Smooth muscle cell (in vitro differentiated cells): ENCODE measurements at regions not wholly inside any gene's neighbourhood (a gene's known extent, or its start where the extent isn't known, plus 50 kb on each side); places are given as distances from the start of the nearest gene placed in this dataset.

Experiments used
- DNase-seq: peaks from one replicate; lab custom pipeline; 2025; ENCODE audit not compliant: unreplicated experiment; lab: John Stamatoyannopoulos, UW
- H2AFZ ChIP-seq: fragments of 200-600 bp; sonication (generic); 2 replicates; pipeline ENCODE4 v1.6.0; 2016; ENCODE audit warnings: antibody characterized with exemption, low read depth, mild to moderate bottlenecking
- H3F3A ChIP-seq: fragments of 200-600 bp; sonication (generic); 2 replicates; pipeline ENCODE4 v1.6.0; 2017; ENCODE audit warnings: antibody characterized with exemption, low read depth
- H3K27ac ChIP-seq: fragments of 200-600 bp; sonication (generic); 2 replicates; pipeline ENCODE4 v1.5.1; 2016; ENCODE audit warnings: low read depth, mild to moderate bottlenecking
- H3K27me3 ChIP-seq: fragments of 200-600 bp; sonication (generic); 2 replicates; pipeline ENCODE4 v1.6.1; 2016; ENCODE audit warnings: low read depth, mild to moderate bottlenecking
- H3K36me3 ChIP-seq: fragments of 200-600 bp; sonication (generic); 2 replicates; pipeline ENCODE4 v1.5.1; 2016; ENCODE audit warnings: low read depth
- H3K4me1 ChIP-seq: fragments of 200-600 bp; sonication (generic); 2 replicates; pipeline ENCODE4 v1.5.1; 2016; ENCODE audit warnings: low read depth
- H3K4me2 ChIP-seq: fragments of 200-600 bp; sonication (generic); 2 replicates; pipeline ENCODE4 v1.6.0; 2016; ENCODE audit warnings: mild to moderate bottlenecking
- H3K4me3 ChIP-seq: fragments of 200-600 bp; sonication (generic); 2 replicates; pipeline ENCODE4 v1.5.1; 2016; ENCODE audit warnings: mild to moderate bottlenecking
- H3K79me2 ChIP-seq: fragments of 200-600 bp; sonication (generic); 2 replicates; pipeline ENCODE4 v1.6.0; 2016; ENCODE audit warnings: low read depth, mild to moderate bottlenecking
- H3K9ac ChIP-seq: fragments of 200-600 bp; sonication (generic); 2 replicates; pipeline ENCODE4 v1.6.0; 2016; ENCODE audit warnings: low read depth
- H3K9me3 ChIP-seq: fragments of 200-600 bp; sonication (generic); replicated peaks from 2 replicates; pipeline ENCODE4 v1.5.1; 2016; ENCODE audit warnings: low read depth
- H4K20me1 ChIP-seq: fragments of 200-600 bp; sonication (generic); 2 replicates; pipeline ENCODE4 v1.6.0; 2016; ENCODE audit warnings: low read depth
- WGBS: methylation state at CpG from one replicate; pipeline ENCODE4 v1.1.7; 2016; ENCODE audit warnings: low lambda C conversion rate; 5-methylcytosine and 5-hydroxymethylcytosine counted together
- TF ChIP-seq, protein P1 (sequence below): fragments of 200-600 bp; sonication (generic); IDR thresholded peaks from 2 replicates; pipeline ENCODE4 v1.5.1; 2017; ENCODE audit warnings: borderline replicate concordance, mild to moderate bottlenecking, antibody characterized with exemption; ENCODE audit not compliant: insufficient read depth, poor library complexity, severe bottlenecking

GRCh38 chr2:138190999-138191398, 226.7 kb downstream of the HNMT start:
- DNase-seq, result no peak
- 92% methylated on average over 2 of the region's 2 CpGs for WGBS
- H3K79me2 ChIP-seq, result no peaks in the 10 kb centered on the region
- H3K4me1 ChIP-seq, result no peaks in the 10 kb centered on the region
- no peak overlapping the region for H3K27ac ChIP-seq
- H3K4me3 ChIP-seq, result no peak overlapping the region
- TF ChIP-seq, protein P1, sequence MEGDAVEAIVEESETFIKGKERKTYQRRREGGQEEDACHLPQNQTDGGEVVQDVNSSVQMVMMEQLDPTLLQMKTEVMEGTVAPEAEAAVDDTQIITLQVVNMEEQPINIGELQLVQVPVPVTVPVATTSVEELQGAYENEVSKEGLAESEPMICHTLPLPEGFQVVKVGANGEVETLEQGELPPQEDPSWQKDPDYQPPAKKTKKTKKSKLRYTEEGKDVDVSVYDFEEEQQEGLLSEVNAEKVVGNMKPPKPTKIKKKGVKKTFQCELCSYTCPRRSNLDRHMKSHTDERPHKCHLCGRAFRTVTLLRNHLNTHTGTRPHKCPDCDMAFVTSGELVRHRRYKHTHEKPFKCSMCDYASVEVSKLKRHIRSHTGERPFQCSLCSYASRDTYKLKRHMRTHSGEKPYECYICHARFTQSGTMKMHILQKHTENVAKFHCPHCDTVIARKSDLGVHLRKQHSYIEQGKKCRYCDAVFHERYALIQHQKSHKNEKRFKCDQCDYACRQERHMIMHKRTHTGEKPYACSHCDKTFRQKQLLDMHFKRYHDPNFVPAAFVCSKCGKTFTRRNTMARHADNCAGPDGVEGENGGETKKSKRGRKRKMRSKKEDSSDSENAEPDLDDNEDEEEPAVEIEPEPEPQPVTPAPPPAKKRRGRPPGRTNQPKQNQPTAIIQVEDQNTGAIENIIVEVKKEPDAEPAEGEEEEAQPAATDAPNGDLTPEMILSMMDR, result no peak
- H2AFZ ChIP-seq, result no peak overlapping the region
- no peaks in the 10 kb centered on the region for H3F3A ChIP-seq
- no peak overlapping the region for H3K9ac ChIP-seq
- no peaks in the 10 kb centered on the region for H3K9me3 ChIP-seq
- H4K20me1 ChIP-seq, result no peaks in the 10 kb centered on the region
- H3K36me3 ChIP-seq, result no peaks in the 10 kb centered on the region
- no peaks in the 10 kb centered on the region for H3K27me3 ChIP-seq
- H3K4me2 ChIP-seq, result no peak overlapping the region

DNA sequence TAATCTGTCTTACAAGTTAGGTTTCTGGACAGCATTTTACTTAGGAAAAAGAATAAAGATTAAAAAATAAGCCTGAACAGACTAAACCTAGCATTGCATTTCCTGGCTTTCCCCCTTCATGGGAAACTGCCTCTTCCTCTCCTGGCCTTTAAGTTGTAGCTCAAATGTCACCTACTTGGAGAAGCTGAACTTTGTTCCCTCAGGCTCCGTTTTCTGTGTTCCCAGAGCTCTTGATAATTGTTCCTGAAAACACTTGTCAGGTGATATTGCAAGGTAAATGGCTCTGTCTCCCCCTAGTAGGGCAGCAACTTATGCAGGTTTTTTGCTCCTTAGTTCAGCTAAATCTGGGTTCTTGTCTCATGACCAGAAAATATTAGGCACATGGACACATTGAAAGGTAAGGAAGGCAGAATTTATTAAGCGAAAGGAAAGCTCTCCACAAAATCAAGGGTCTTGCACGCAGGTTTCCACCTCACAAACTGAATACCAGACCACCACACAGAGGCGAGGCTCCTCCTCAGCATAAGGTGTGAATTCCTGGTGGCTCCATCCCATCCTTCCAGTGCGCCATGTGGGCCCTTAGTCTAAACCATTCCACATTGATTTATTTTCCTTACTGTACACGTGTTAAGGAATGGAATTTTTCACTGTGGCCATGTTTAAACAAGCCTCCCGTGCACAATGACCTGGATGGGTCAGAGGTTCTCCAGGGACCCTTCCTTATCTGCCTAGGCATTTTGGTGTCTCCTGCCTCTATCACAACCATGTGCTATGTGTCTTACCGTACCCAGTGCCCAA, 229.3 kb downstream of the HNMT start:
- Histone ChIP-seq H3K9me3 (no peaks in the 10 kb centered on the region), H3K9ac (no peak overlapping the region), H4K20me1 (no peaks in the 10 kb centered on the region), H3K4me2 (no peak overlapping the region), H3F3A (no peaks in the 10 kb centered on the region), H3K79me2 (no peaks in the 10 kb centered on the region), H3K36me3 (no peaks in the 10 kb centered on the region), H3K4me3 (no peak overlapping the region), H3K27me3 (no peaks in the 10 kb centered on the region), H2AFZ (no peak overlapping the region), H3K27ac (no peak overlapping the region), H3K4me1 (no peaks in the 10 kb centered on the region)
- 83% methylated on average over 8 of the region's 8 CpGs for WGBS
- DNase-seq, result no peak
- TF ChIP-seq, protein P1, result no peak

GRCh38 chr2:138201286-138201685, 237.0 kb downstream of the HNMT start:
- 55% methylated on average over 2 of the region's 2 CpGs for WGBS
- Histone ChIP-seq H4K20me1 (no peaks in the 10 kb centered on the region), H3K36me3 (no peaks in the 10 kb centered on the region), H3K79me2 (no peaks in the 10 kb centered on the region), H3K4me3 (no peak overlapping the region), H3K9me3 (no peaks in the 10 kb centered on the region), H2AFZ (no peak overlapping the region), H3K27ac (no peak overlapping the region), H3K4me2 (no peak overlapping the region), H3F3A (no peaks in the 10 kb centered on the region), H3K27me3 (no peaks in the 10 kb centered on the region), H3K4me1 (no peaks in the 10 kb centered on the region), H3K9ac (no peak overlapping the region)
- TF ChIP-seq, protein P1, result no peak
- DNase-seq, result no peak

GRCh38 chr2:138202762-138203161, 238.5 kb downstream of the HNMT start:
- H4K20me1 ChIP-seq, result no peaks in the 10 kb centered on the region
- H3K36me3 ChIP-seq, result no peaks in the 10 kb centered on the region
- WGBS, result 94% methylated on average over 1 of the region's 1 CpG
- H3K4me1 ChIP-seq, result no peaks in the 10 kb centered on the region
- no peaks in the 10 kb centered on the region for H3F3A ChIP-seq
- H3K27me3 ChIP-seq, result no peaks in the 10 kb centered on the region
- H3K9me3 ChIP-seq, result no peaks in the 10 kb centered on the region
- no peak overlapping the region for H2AFZ ChIP-seq
- TF ChIP-seq, protein P1, result no peak
- H3K9ac ChIP-seq, result no peak overlapping the region
- no peak overlapping the region for H3K27ac ChIP-seq
- H3K4me3 ChIP-seq, result no peak overlapping the region
- DNase-seq, result no peak
- H3K4me2 ChIP-seq, result no peak overlapping the region
- H3K79me2 ChIP-seq, result no peaks in the 10 kb centered on the region
